Keratinocyte (primary cell): ENCODE measurements at regions not wholly inside any gene's neighbourhood (a gene's known extent, or its start where the extent isn't known, plus 50 kb on each side); places are given as distances from the start of the nearest gene placed in this dataset.

Source experiments
- DNase-seq: peaks from one replicate; pipeline ENCODE4 v3.0.0-alpha.2; 2011; ENCODE audit warnings: low read depth, missing footprints, low spot score
- FAIRE-seq: peaks from 2 replicates; lab custom pipeline; 2011; peaks lifted over from hg19 to GRCh38; lab: Jason Lieb, UNC
- H2AFZ ChIP-seq: 2 replicates; pipeline ENCODE4 v1.6.0; 2012; ENCODE audit warnings: low read length, control low read depth, inconsistent platforms; ENCODE audit not compliant: control insufficient read depth
- H3K27ac ChIP-seq: 2 replicates; pipeline ENCODE4 v1.5.1; 2011; ENCODE audit warnings: low read length; ENCODE audit not compliant: control insufficient read depth, insufficient read depth
- H3K27me3 ChIP-seq: 3 replicates; pipeline ENCODE4 v1.6.0; 2011; ENCODE audit warnings: low read length; ENCODE audit not compliant: control insufficient read depth, insufficient read depth; ENCODE audit errors: extremely low read depth
- H3K36me3 ChIP-seq, 2 experiments: 2 replicates in 1 of 2; 3 replicates in 1 of 2; pipeline ENCODE4 v1.5.1; 2011; ENCODE audit warnings: low read length in 2 of 2, mild to moderate bottlenecking in 1 of 2; ENCODE audit not compliant: control insufficient read depth in 2 of 2, insufficient read depth in 2 of 2; ENCODE audit errors: extremely low read depth in 1 of 2
- H3K4me1 ChIP-seq: 3 replicates; pipeline ENCODE4 v1.5.1; 2011; ENCODE audit warnings: low read length; ENCODE audit not compliant: control insufficient read depth, insufficient read depth; ENCODE audit errors: extremely low read depth
- H3K4me2 ChIP-seq: 3 replicates; pipeline ENCODE4 v1.6.0; 2011; ENCODE audit warnings: low read depth, low read length; ENCODE audit not compliant: control insufficient read depth, insufficient read depth; ENCODE audit errors: extremely low read depth
- H3K4me3 ChIP-seq, 3 experiments: fragments of 200-600 bp in 1 of 3; sonication (generic) in 1 of 3; 2 replicates in 2 of 3; 3 replicates in 1 of 3; pipeline ENCODE4 v1.5.1; 2011 to 2016; ENCODE audit warnings: low read length in 3 of 3, mild to moderate bottlenecking in 3 of 3, control low read depth in 2 of 3, inconsistent platforms in 1 of 3, low read depth in 1 of 3, mixed read lengths in 1 of 3, mixed run types in 1 of 3, moderate library complexity in 1 of 3; ENCODE audit not compliant: control insufficient read depth in 2 of 3, insufficient read depth in 2 of 3; ENCODE audit errors: extremely low read depth in 1 of 3
- H3K79me2 ChIP-seq: 2 replicates; pipeline ENCODE4 v1.6.0; 2012; ENCODE audit warnings: low read length; ENCODE audit not compliant: control insufficient read depth, insufficient read depth
- H3K9ac ChIP-seq: 3 replicates; pipeline ENCODE4 v1.6.0; 2011; ENCODE audit warnings: low read length; ENCODE audit not compliant: control insufficient read depth, insufficient read depth; ENCODE audit errors: extremely low read depth
- H3K9me1 ChIP-seq: 3 replicates; pipeline ENCODE4 v1.6.0; 2011; ENCODE audit warnings: low read length; ENCODE audit not compliant: control insufficient read depth, insufficient read depth; ENCODE audit errors: extremely low read depth
- H3K9me3 ChIP-seq: 2 replicates; pipeline ENCODE4 v1.5.1; 2012; ENCODE audit warnings: low read depth, low read length; ENCODE audit not compliant: control insufficient read depth
- H4K20me1 ChIP-seq: 3 replicates; pipeline ENCODE4 v1.6.0; 2011; ENCODE audit warnings: low read length; ENCODE audit not compliant: control insufficient read depth, insufficient read depth; ENCODE audit errors: extremely low read depth
- EZH2 ChIP-seq: IDR thresholded peaks from one replicate; pipeline ENCODE4 v1.6.1; 2012; ENCODE audit warnings: inconsistent platforms, mild to moderate bottlenecking, low read length, moderate library complexity
- dilution Hi-C: fragments of 300-500 bp; cut with MboI; formaldehyde crosslinking; loops from one replicate; pipeline ENCODE4 v1.7.0; 2020; ENCODE audit warnings: low sequenced_read_pairs; ENCODE audit not compliant: extremely low pct_ligation_motif_present
- TF ChIP-seq, protein P1 (sequence below), 3 experiments: IDR thresholded peaks in 1 of 3; conservative IDR thresholded peaks in 1 of 3; optimal IDR thresholded peaks in 1 of 3; 2 replicates in 2 of 3; 3 replicates in 1 of 3; pipeline versions ENCODE3 to v1.5.1; 2011; ENCODE audit warnings: low read length in 3 of 3, mild to moderate bottlenecking in 3 of 3, moderate library complexity in 2 of 3, control low read depth in 1 of 3, inconsistent platforms in 1 of 3; ENCODE audit not compliant: insufficient read depth in 2 of 3; ENCODE audit errors: extremely low read depth in 1 of 3

DNA sequence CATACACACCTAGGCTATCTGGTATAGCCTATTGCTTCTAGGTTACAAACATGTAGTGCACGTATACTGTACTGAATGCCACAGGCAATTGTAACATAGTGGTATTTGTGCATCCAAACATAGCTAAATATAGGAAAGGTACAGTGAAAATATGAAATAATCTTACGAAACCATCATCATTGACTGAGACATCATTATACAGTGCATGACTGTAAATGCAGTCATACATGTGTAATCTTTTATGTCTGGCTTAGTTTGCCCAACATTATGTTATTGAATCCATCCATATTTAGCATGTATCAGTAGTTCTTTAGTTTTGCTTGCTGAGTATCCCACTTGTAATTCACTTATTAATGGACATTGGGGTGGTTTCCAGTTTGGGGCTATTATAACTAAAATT lies 124.9 kb downstream of the CYLD start:
- no peak overlapping the region for H2AFZ ChIP-seq
- H3K36me3 ChIP-seq, result no peaks in the 10 kb centered on the region
- H3K27ac ChIP-seq, result no peak overlapping the region
- H3K79me2 ChIP-seq, result no peaks in the 10 kb centered on the region
- H3K4me2 ChIP-seq, result no peak overlapping the region
- no peaks in the 10 kb centered on the region for H3K9me1 ChIP-seq
- H3K4me3 ChIP-seq, result no peak overlapping the region
- no peak for FAIRE-seq
- no peaks in the 10 kb centered on the region for H3K9me3 ChIP-seq
- TF ChIP-seq, protein P1, sequence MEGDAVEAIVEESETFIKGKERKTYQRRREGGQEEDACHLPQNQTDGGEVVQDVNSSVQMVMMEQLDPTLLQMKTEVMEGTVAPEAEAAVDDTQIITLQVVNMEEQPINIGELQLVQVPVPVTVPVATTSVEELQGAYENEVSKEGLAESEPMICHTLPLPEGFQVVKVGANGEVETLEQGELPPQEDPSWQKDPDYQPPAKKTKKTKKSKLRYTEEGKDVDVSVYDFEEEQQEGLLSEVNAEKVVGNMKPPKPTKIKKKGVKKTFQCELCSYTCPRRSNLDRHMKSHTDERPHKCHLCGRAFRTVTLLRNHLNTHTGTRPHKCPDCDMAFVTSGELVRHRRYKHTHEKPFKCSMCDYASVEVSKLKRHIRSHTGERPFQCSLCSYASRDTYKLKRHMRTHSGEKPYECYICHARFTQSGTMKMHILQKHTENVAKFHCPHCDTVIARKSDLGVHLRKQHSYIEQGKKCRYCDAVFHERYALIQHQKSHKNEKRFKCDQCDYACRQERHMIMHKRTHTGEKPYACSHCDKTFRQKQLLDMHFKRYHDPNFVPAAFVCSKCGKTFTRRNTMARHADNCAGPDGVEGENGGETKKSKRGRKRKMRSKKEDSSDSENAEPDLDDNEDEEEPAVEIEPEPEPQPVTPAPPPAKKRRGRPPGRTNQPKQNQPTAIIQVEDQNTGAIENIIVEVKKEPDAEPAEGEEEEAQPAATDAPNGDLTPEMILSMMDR (optimal IDR thresholded peaks at IDR 0.05 in 1 of 3, IDR thresholded peaks at IDR 0.05 in 1 of 3, conservative IDR thresholded peaks at IDR 0.05 in 1 of 3; ENCODE audit: extremely low read depth in 1 of 3, insufficient read depth in 2 of 3, low read length in 3 of 3), result no peak
- no peak for TF ChIP-seq EZH2
- H3K9ac ChIP-seq, result no peak overlapping the region
- H3K27me3 ChIP-seq, result no peaks in the 10 kb centered on the region
- H4K20me1 ChIP-seq, result no peaks in the 10 kb centered on the region
- H3K4me1 ChIP-seq, result peaks cover 11% of the 10 kb centered on the region
- dilution Hi-C loops, result no loop called here
- no peak for DNase-seq

DNA sequence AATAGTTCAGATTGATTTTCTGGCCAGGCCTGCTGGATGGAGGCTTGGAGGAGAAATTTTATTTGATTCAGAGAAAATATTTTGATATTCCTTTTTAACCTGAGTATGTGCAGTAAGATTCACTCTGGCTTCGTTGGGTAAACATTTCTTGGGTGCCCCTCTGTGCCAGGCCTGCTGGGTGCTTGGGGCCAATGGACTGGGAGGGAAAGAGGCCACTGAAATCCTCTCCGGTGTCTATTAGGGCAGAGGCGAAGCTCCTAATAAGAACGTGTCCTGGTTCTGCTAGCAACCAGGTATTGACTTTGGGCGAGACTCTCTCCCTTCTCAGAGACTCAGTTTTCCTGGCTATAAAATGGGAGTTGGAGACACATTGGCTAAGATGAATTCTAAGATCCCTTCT lies 122.5 kb downstream of the CYLD start:
- H3K9ac ChIP-seq, result no peak overlapping the region
- H3K4me2 ChIP-seq, result no peak overlapping the region
- no peaks in the 10 kb centered on the region for H4K20me1 ChIP-seq
- DNase-seq (no peak), FAIRE-seq (no peak)
- no peaks in the 10 kb centered on the region for H3K27me3 ChIP-seq
- H3K4me1 ChIP-seq, result peaks cover 16% of the 10 kb centered on the region
- TF ChIP-seq, protein P1 (optimal IDR thresholded peaks at IDR 0.05 in 1 of 3, IDR thresholded peaks at IDR 0.05 in 1 of 3, conservative IDR thresholded peaks at IDR 0.05 in 1 of 3; ENCODE audit: extremely low read depth in 1 of 3, insufficient read depth in 2 of 3, low read length in 3 of 3), result no peak
- no peak for TF ChIP-seq EZH2
- dilution Hi-C loops, result no loop called here
- no peak overlapping the region for H2AFZ ChIP-seq
- H3K27ac ChIP-seq, result no peak overlapping the region
- H3K79me2 ChIP-seq, result no peaks in the 10 kb centered on the region
- no peaks in the 10 kb centered on the region for H3K9me1 ChIP-seq
- H3K9me3 ChIP-seq, result no peaks in the 10 kb centered on the region
- H3K4me3 ChIP-seq, result no peak overlapping the region
- no peaks in the 10 kb centered on the region for H3K36me3 ChIP-seq
